ENCODE measurements at regions not wholly inside any gene's neighbourhood (a gene's known extent, or its start where the extent isn't known, plus 50 kb on each side); places are given as distances from the start of the nearest gene placed in this dataset.

DNA sequence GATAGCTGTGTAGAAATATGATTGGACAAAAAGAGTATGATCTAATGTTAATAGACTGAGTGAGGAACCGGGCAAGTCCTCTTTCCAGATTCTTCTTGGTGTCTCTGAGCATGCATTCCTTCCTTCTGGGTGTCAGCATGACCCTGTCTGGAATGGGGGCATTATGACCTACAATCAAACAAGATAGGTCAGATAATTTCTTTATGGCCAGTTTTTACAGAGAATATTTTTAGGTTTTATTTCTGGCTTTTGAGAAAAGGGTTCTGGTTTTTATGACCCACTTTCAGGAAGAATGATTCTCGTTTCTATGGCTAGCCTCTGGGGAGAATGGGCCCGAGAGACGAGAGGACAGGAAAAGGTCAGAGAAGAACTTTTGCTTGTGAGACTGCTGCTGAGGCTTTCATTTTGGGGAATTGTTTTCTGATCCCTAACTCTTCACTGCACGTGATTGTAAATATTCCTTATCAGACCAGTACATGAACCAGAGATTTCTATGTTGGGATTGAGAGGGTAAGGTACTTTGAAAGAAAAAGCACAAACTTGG, 383.8 kb downstream of the AASDHPPT start:
- no peaks in the 10 kb centered on the region for H3K9me3 ChIP-seq (ENCODE audit: control insufficient read depth in 2 of 3, insufficient read depth in 1 of 3, low read length in 3 of 3)
- H3K36me3 ChIP-seq (ENCODE audit: control insufficient read depth in 2 of 3, insufficient read depth in 3 of 3, low read length in 3 of 3), result no peaks in the 10 kb centered on the region
- intact Hi-C loops (cut with DNase I), result no loop called here
- H3K9ac ChIP-seq (ENCODE audit: low read length in 3 of 3), result no peak overlapping the region
- DNase-seq, result no peak
- H3K4me1 ChIP-seq (ENCODE audit: control insufficient read depth in 2 of 3, insufficient read depth in 2 of 3, low read depth in 1 of 3, low read length in 3 of 3), result no peaks in the 10 kb centered on the region
- H3K27me3 ChIP-seq (ENCODE audit: control insufficient read depth, insufficient read depth, low read length), result no peaks in the 10 kb centered on the region
- H3K27ac ChIP-seq (ENCODE audit: low read depth in 2 of 2, low read length in 2 of 2), result no peak overlapping the region
- FAIRE-seq, result no peak
- H3K4me3 ChIP-seq (ENCODE audit: low read length in 3 of 3), result no peak overlapping the region
- TF ChIP-seq CTCF (IDR thresholded peaks at IDR 0.05; ENCODE audit: borderline replicate concordance, extremely low read depth, insufficient read depth), result no peak

GRCh38 chr11:106461839-106462545, 384.5 kb downstream of the AASDHPPT start:
- Histone ChIP-seq H3K4me1 (ENCODE audit: control insufficient read depth in 2 of 3, insufficient read depth in 2 of 3, low read depth in 1 of 3, low read length in 3 of 3) (no peaks in the 10 kb centered on the region), H3K9me3 (ENCODE audit: control insufficient read depth in 2 of 3, insufficient read depth in 1 of 3, low read length in 3 of 3) (no peaks in the 10 kb centered on the region), H3K27me3 (ENCODE audit: control insufficient read depth, insufficient read depth, low read length) (no peaks in the 10 kb centered on the region), H3K27ac (ENCODE audit: low read depth in 2 of 2, low read length in 2 of 2) (no peak overlapping the region), H3K4me3 (ENCODE audit: low read length in 3 of 3) (no peak overlapping the region), H3K9ac (ENCODE audit: low read length in 3 of 3) (no peak overlapping the region), H3K36me3 (ENCODE audit: control insufficient read depth in 2 of 3, insufficient read depth in 3 of 3, low read length in 3 of 3) (no peaks in the 10 kb centered on the region)
- DNase-seq, result peak in 2 of 5 donors; percentile 41 to 63
- TF ChIP-seq CTCF (IDR thresholded peaks at IDR 0.05; ENCODE audit: borderline replicate concordance, extremely low read depth, insufficient read depth), result no peak
- intact Hi-C loops (cut with DNase I), result no loop called here
- FAIRE-seq, result no peak

DNA sequence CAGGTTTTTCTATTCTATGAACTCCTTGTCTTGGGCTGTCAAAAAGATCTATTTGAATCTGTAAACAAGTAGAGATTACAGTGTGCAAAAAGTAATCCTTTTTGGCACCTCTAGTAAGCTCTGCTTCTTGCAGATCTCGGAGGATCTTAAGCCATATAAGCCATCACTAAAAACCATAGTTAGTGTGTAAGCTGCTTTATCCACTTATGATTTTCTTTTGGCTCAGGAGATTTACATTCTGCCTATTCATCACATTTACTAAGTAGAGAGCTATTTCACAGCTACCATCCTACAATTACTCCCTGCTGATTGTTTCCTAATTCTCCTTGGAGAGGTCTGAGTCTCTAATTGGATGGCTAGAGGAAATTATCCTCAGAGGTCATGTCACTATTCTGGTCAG, 385.7 kb downstream of the AASDHPPT start:
- FAIRE-seq (no peak), DNase-seq (no peak)
- no peak overlapping the region for H3K4me3 ChIP-seq (ENCODE audit: low read length in 3 of 3)
- intact Hi-C loops (cut with DNase I), result no loop called here
- no peak for TF ChIP-seq CTCF (IDR thresholded peaks at IDR 0.05; ENCODE audit: borderline replicate concordance, extremely low read depth, insufficient read depth)
- H3K9me3 ChIP-seq (ENCODE audit: control insufficient read depth in 2 of 3, insufficient read depth in 1 of 3, low read length in 3 of 3), result no peaks in the 10 kb centered on the region
- no peak overlapping the region for H3K27ac ChIP-seq (ENCODE audit: low read depth in 2 of 2, low read length in 2 of 2)
- H3K9ac ChIP-seq (ENCODE audit: low read length in 3 of 3), result no peak overlapping the region
- no peaks in the 10 kb centered on the region for H3K36me3 ChIP-seq (ENCODE audit: control insufficient read depth in 2 of 3, insufficient read depth in 3 of 3, low read length in 3 of 3)
- no peaks in the 10 kb centered on the region for H3K27me3 ChIP-seq (ENCODE audit: control insufficient read depth, insufficient read depth, low read length)
- no peaks in the 10 kb centered on the region for H3K4me1 ChIP-seq (ENCODE audit: control insufficient read depth in 2 of 3, insufficient read depth in 2 of 3, low read depth in 1 of 3, low read length in 3 of 3)

All from kidney (tissue), 13 donors.